Stimulated activated CD8-positive, alpha-beta memory T cell treated with anti-CD3 and anti-CD28 coated beads, Interleukin-15, amount 100 ng/mL, for 4 hours (primary cell): ENCODE measurements at regions not wholly inside any gene's neighbourhood (a gene's known extent, or its start where the extent isn't known, plus 50 kb on each side); places are given as distances from the start of the nearest gene placed in this dataset.

Source experiments
- DNase-seq, 2 donors: peaks; one replicate each; pipeline ENCODE4 v3.0.0-alpha.2; 2020; ENCODE audit warnings: low read depth in 2 of 2

DNA sequence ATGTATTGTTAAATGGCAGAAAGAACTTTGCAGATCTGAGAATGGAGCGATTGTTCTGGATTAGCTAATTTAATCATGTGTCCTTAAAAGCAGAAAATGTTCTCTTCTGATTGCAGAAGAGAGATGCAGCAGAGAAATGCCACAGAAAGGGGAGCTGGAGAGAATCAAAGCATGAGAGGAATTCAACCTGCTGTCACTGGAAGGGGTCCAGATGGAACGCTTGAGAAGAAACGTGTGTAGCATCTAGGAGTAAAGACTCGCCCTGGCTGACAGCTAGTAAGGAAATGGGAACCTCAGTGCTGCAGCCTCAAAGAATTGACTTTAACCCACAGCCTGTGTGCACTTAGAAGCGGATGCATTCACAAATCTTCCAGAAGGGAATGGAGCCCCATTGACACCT is 502.8 kb downstream of the KLF12 start:
- DNase-seq: no peak

DNA sequence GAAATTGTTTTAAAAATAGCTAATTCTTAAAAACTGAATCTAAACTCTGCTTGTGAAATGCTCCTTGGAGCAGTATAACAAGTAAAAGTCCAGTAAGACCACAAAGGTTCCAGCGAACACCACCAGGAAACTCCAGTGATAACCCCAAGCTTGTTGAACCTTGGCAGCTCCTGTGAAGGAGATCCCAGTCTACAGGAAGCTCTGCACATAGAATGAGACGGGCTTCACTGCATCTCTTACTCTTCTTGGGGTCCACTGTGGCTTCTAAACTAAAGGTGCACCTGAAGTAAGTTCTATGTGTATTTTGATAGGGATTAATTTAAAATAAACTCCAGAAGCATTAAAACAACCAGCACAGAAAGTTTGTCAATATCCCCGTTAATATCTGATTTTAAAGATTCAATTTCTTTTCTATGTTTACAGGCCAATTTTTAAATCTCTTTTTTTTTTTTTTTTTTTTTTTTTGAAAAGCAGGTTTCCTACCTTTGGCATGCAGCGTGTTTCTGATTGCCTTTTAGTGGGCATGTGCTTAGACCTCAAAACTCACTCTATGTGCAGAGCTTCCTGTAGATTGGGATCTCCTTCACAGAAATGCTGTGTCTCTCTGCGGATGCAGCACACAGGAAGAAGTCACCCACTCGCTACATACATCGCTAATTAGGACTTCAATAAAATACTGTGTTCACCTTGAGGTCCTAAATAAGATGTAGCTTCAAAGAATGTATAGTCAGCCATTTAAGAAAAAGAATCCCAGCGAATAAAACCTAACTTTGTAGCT is 508.5 kb downstream of the KLF12 start:
- DNase-seq: no peak

- no peak for DNase-seq
These were observed 510.9 kb downstream of the KLF12 start for GRCh38 chr13:73623281-73623680.

DNA sequence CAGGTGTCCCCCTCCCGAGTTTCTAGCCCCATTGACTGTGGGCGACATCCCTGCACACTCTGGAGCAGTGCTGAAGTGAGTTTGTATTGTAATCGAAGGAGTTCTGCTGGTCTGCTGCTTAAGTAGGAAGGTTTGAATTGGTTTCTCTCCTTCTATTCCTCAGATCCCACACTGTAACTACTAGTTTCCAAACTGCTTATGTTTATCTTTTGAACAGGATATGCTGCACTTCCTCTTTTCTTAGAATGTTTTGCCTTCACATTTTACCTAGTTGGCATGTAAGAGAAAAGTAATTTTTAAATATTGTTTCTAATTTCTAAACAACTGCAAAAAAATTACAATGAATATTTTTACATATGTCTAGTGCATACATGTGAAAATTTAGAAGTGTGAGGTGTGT is 511.8 kb downstream of the KLF12 start:
- no peak for DNase-seq

- DNase-seq: no peak
These were observed 515.8 kb downstream of the KLF12 start for GRCh38 chr13:73618275-73618865.

DNA sequence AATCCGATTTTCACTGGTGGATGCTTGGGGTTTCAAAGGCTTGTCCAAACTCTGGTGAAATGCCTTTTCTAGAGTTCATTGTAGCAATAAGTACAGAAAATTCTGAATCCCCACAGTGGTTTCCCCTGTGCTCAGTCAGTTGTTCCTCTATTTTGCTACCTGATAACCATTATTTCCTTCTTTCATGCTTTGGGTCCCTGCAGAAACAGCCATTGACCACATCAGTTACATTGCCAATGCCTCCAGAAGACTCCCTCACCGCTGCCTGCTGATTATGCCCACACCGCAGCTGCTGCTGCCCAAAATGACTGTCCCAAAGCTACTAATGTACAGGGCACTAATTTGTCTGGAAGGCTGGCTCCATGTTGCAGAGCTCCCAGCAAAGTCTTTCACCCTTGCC is 517.3 kb downstream of the KLF12 start:
- no peak for DNase-seq

- DNase-seq: no peak
These were observed 523.2 kb downstream of the KLF12 start for GRCh38 chr13:73610799-73611592.

DNA sequence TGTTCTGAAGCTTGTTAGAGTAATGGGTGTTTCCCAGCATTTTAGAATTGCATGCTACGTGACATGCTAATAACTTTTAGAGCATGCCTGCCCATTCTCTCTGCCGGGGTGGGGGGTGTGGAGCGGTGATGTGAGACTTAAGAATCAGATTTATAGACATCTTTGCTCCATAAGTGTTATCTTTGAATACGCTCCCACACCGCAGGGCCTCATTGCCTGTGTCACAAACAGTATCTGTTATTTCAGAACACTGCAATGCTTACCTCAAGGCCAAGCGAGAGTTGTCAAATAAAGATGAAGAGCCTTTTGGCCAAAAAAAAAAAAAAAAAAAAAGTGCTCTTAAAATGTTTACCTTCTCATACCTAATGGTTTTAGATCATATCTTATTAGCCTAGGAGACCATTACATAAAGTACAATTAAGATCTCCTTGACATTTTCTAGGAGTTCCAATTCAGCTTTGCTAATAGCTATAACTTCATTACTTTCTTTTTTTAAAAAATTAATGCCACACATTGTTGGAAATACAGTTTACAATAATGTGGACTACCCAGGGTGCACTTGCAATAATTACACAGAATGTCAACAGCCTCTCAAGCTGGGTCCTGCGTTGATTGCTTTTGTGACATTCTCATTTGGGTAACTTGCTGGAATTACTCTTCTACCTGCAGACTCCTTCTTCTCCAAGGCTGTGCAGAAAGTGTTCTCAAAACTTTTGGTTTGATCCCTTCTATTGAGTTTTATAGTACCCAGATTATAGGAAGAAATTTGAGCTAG is 525.3 kb downstream of the KLF12 start:
- DNase-seq: no peak

DNA sequence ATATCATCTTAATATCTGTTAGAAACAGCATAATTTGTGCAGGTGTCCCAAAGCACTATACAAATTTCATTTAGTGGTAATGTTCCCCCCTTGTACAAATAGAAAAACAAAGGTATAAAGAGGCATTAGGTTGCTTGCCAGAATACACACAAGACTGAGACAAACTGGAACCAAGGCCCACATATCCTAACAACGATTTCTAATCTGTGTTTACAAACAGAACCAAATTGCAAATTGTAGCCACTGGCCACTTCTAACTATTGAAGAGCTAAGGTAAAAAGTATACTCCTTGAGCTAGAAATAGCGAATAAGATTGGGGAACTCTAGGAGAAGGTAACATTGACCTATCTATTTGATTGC is 526.1 kb downstream of the KLF12 start:
- DNase-seq: no peak

GRCh38 chr13:73607489-73608156 is 526.6 kb downstream of the KLF12 start:
- DNase-seq: no peak

GRCh38 chr13:73603646-73604045 is 530.6 kb downstream of the KLF12 start:
- DNase-seq: no peak

DNA sequence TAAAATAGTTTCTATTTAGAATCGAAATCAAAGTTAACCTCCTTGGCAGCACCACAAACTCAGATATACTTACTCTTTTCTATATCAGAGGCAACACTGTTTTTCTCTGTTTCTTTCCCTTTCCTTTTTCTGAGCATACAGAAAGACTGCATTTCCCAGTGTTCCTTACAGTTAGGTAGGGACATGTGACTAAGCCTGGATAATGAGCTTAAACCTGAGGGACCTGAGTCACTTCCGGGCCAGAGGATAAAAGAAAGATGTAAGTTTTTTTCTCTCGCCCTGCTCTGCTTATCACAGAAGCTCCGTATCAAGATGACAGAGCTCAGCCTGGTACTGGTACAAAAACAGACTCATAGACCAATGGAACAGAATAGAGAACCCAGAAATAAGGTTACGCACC is 531.9 kb downstream of the KLF12 start:
- DNase-seq: no peak

GRCh38 chr13:73601708-73602107 is 532.5 kb downstream of the KLF12 start:
- no peak for DNase-seq

GRCh38 chr13:73599232-73600128 is 534.7 kb downstream of the KLF12 start:
- no peak for DNase-seq

- DNase-seq: no peak
These were observed 536.0 kb downstream of the KLF12 start for GRCh38 chr13:73598020-73598712.

- DNase-seq: no peak
These were observed 537.6 kb downstream of the KLF5 start for GRCh38 chr13:73596382-73596781.

GRCh38 chr13:73593199-73593765 is 534.5 kb downstream of the KLF5 start:
- no peak for DNase-seq

DNA sequence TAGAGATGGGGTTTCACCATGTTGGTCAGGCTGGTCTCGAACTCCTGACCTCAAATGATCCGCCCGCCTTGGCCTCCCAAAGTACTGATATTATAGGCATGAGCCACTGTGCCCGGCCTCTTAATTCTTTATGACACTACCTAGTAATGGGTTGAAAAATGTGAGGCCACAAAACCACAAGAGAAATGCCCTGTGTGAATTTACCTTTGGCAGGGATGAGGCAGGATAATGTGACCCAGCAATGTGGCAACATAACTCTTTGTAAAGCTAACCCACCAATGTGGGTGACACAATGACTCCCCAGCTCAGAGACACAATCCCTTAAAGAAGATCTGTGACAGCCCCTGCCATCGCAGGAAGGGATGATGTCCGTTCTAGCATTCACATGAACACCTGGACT is 533.1 kb downstream of the KLF5 start:
- DNase-seq: no peak

GRCh38 chr13:73590795-73591194 is 532.0 kb downstream of the KLF5 start:
- no peak for DNase-seq

DNA sequence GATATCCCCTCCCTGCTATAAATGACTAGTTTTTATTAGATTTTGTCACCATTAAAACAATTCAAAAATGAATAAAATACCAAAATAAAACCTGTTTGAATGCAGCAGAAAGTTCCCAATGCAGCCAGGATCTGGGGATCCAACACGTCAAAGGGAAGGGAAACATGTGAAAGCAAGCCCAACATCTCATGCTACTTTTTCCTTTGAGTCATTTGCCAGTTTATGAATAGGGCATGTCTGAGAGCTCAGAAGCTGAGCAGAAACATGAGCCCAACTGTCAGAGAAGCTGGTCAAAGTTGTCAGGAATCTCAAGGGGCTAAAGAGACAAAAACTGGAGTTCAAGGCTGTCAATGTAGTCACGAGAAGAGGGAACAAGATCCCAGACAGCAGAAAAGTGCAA is 526.4 kb downstream of the KLF5 start:
- no peak for DNase-seq
